OCI-LY7 (cell line): ENCODE measurements at regions not wholly inside any gene's neighbourhood (a gene's known extent, or its start where the extent isn't known, plus 50 kb on each side); places are given as distances from the start of the nearest gene placed in this dataset.

Experiments
- BruUV-seq: library from RNA; stranded (reverse); fragments of 400-500 nt; replicated peaks from 2 replicates; lab custom pipeline; 2021; lab: Mats Ljungman, UMichigan
- CTCF ChIA-PET: fragments of 300-600 bp; sonication (Branson Sonifier 250); formaldehyde crosslinking; loops from one replicate; lab custom pipeline; 2022; ENCODE audit warnings: antibody characterized with exemption; ENCODE audit not compliant: unreplicated experiment; lab: Charles Lee
- POLR2A ChIA-PET: fragments of 300-600 bp; sonication (Branson Sonifier 250); formaldehyde crosslinking; loops from one replicate; lab custom pipeline; 2022; ENCODE audit warnings: antibody characterized with exemption; lab: Charles Lee
- DNase-seq: peaks from one replicate; pipeline ENCODE4 v3.0.0-alpha.2; 2015; ENCODE audit warnings: low spot score
- H2AFZ ChIP-seq: fragments of 200-600 bp; sonication (generic), shearing (Covaris generic); 2 replicates; pipeline ENCODE4 v1.6.1; 2014; ENCODE audit warnings: mild to moderate bottlenecking, antibody characterized with exemption, low read length, moderate library complexity
- H3K27ac ChIP-seq: fragments of 200-600 bp; sonication (generic); 2 replicates; pipeline ENCODE4 v1.5.1; 2014; ENCODE audit warnings: mixed run types, low read depth, mild to moderate bottlenecking, moderate library complexity, low read length, inconsistent platforms; ENCODE audit not compliant: poor library complexity, severe bottlenecking
- H3K36me3 ChIP-seq: fragments of 200-600 bp; sonication (generic); 2 replicates; pipeline ENCODE4 v1.6.1; 2014; ENCODE audit warnings: mild to moderate bottlenecking, antibody characterized with exemption, low read length, moderate library complexity, mixed read lengths; ENCODE audit not compliant: insufficient read depth
- H3K4me1 ChIP-seq: fragments of 200-600 bp; sonication (generic); 2 replicates; pipeline ENCODE4 v1.5.1; 2014; ENCODE audit warnings: mild to moderate bottlenecking, low read length; ENCODE audit not compliant: insufficient read depth, poor library complexity, severe bottlenecking
- H3K4me2 ChIP-seq: fragments of 200-600 bp; sonication (generic); 2 replicates; pipeline ENCODE4 v1.6.1; 2014; ENCODE audit warnings: mild to moderate bottlenecking, low read length
- H3K4me3 ChIP-seq: fragments of 200-600 bp; sonication (generic); 2 replicates; pipeline ENCODE4 v1.5.1; 2014; ENCODE audit warnings: mild to moderate bottlenecking, low read depth, low read length; ENCODE audit not compliant: poor library complexity, severe bottlenecking
- H3K79me2 ChIP-seq: fragments of 200-600 bp; sonication (generic); 2 replicates; pipeline ENCODE4 v1.6.1; 2016; ENCODE audit warnings: low read depth, mild to moderate bottlenecking, low read length, moderate library complexity, mixed read lengths; ENCODE audit not compliant: insufficient read depth
- H3K9me2 ChIP-seq: fragments of 200-600 bp; sonication (generic); 2 replicates; pipeline ENCODE4 v1.6.1; 2016; ENCODE audit warnings: mild to moderate bottlenecking, low read length, mixed read lengths; ENCODE audit not compliant: insufficient read depth
- H3K9me3 ChIP-seq: fragments of 200-600 bp; sonication (generic); 2 replicates; pipeline ENCODE4 v1.6.1; 2014; ENCODE audit warnings: mild to moderate bottlenecking, mixed run types, low read length, mixed read lengths
- H4K20me1 ChIP-seq: fragments of 200-600 bp; sonication (generic); 2 replicates; pipeline ENCODE4 v1.6.1; 2014; ENCODE audit warnings: mild to moderate bottlenecking, antibody characterized with exemption, low read length, moderate library complexity, mixed read lengths; ENCODE audit not compliant: insufficient read depth
- CTCF ChIP-seq: fragments of 200-600 bp; sonication (generic); conservative IDR thresholded peaks from 2 replicates; pipeline ENCODE4 v1.5.1; 2014; ENCODE audit warnings: mild to moderate bottlenecking, antibody characterized with exemption, low read length, moderate library complexity, mixed read lengths
- EZH2phosphoT487 ChIP-seq: fragments of 200-600 bp; sonication (generic); IDR thresholded peaks from 2 replicates; pipeline ENCODE4 v1.6.1; 2018; ENCODE audit warnings: low read depth, borderline replicate concordance, mild to moderate bottlenecking, mixed run types, antibody characterized with exemption, low read length, moderate library complexity, mixed read lengths
- intact Hi-C: fragments of 100-400 bp; cut with micrococcal nuclease; formaldehyde crosslinking; loops from one replicate; pipeline ENCODE4 v1.10.0; 2022; ENCODE audit not compliant: unreplicated experiment

- H3K4me1 ChIP-seq: no peaks in the 10 kb centered on the region
- no peaks in the 10 kb centered on the region for H3K9me2 ChIP-seq
- no peak for TF ChIP-seq CTCF
- TF ChIP-seq EZH2phosphoT487: no peak
- H3K79me2 ChIP-seq: no peaks in the 10 kb centered on the region
- H3K27ac ChIP-seq: no peak overlapping the region
- H4K20me1 ChIP-seq: no peaks in the 10 kb centered on the region
- no peaks in the 10 kb centered on the region for H3K9me3 ChIP-seq
- no peak for DNase-seq
- no peak overlapping the region for H3K4me3 ChIP-seq
- intact Hi-C loops: no loop called here
- H3K36me3 ChIP-seq: no peaks in the 10 kb centered on the region
- POLR2A ChIA-PET: no interaction called here
- no TSS peak for BruUV-seq
- no peak overlapping the region for H3K4me2 ChIP-seq
- no peak overlapping the region for H2AFZ ChIP-seq
- CTCF ChIA-PET: no interaction called here
Observed at GRCh38 chr12:97167598-97167997, 260.5 kb downstream of the NEDD1 start.

GRCh38 chr12:97168804-97169203 is 261.7 kb downstream of the NEDD1 start:
- Histone ChIP-seq H3K4me2 (no peak overlapping the region), H3K9me3 (no peaks in the 10 kb centered on the region), H3K36me3 (no peaks in the 10 kb centered on the region), H3K9me2 (no peaks in the 10 kb centered on the region), H2AFZ (no peak overlapping the region), H4K20me1 (no peaks in the 10 kb centered on the region), H3K27ac (no peak overlapping the region), H3K4me3 (no peak overlapping the region), H3K79me2 (no peaks in the 10 kb centered on the region), H3K4me1 (no peaks in the 10 kb centered on the region)
- ChIA-PET POLR2A (interaction anchor here (0.9 kb wide), 1 partner anchor 36 kb away, joined by 3 read pairs; no protein-coding TSS in a partner anchor), CTCF (no interaction called here)
- BruUV-seq: no TSS peak
- TF ChIP-seq CTCF: no peak
- no peak for TF ChIP-seq EZH2phosphoT487
- no peak for DNase-seq
- intact Hi-C loops: no loop called here

- H3K9me3 ChIP-seq: no peaks in the 10 kb centered on the region
- H2AFZ ChIP-seq: no peak overlapping the region
- ChIA-PET CTCF (no interaction called here), POLR2A (interaction anchor here (0.7 to 1.5 kb wide), 3 partner anchors 8 to 14 kb away, joined by 3 to 5 read pairs (median 3); no protein-coding TSS in a partner anchor)
- no peaks in the 10 kb centered on the region for H4K20me1 ChIP-seq
- no peaks in the 10 kb centered on the region for H3K9me2 ChIP-seq
- no peak overlapping the region for H3K4me2 ChIP-seq
- no peak overlapping the region for H3K27ac ChIP-seq
- no TSS peak for BruUV-seq
- no peaks in the 10 kb centered on the region for H3K4me1 ChIP-seq
- intact Hi-C loops: no loop called here
- H3K4me3 ChIP-seq: no peak overlapping the region
- no peaks in the 10 kb centered on the region for H3K79me2 ChIP-seq
- no peak for DNase-seq
- TF ChIP-seq EZH2phosphoT487: no peak
- no peak for TF ChIP-seq CTCF
- no peaks in the 10 kb centered on the region for H3K36me3 ChIP-seq
Observed at GRCh38 chr12:97169889-97170567, 263.0 kb downstream of the NEDD1 start.
